Muscle layer of duodenum (tissue), 2 donors: ENCODE measurements at regions not wholly inside any gene's neighbourhood (a gene's known extent, or its start where the extent isn't known, plus 50 kb on each side); places are given as distances from the start of the nearest gene placed in this dataset.

ENCODE experiments used
- H3K27ac ChIP-seq: one replicate; pipeline ENCODE4 v1.7.0; 2013; ENCODE audit warnings: mild to moderate bottlenecking, low read length
- H3K27me3 ChIP-seq: one replicate; pipeline ENCODE4 v1.7.0; 2013; ENCODE audit warnings: low read depth, mild to moderate bottlenecking, control low read depth, low read length
- H3K36me3 ChIP-seq, 2 donors: one replicate each; pipeline ENCODE4 v1.7.0; 2013; ENCODE audit warnings: low read length in 2 of 2, control low read depth in 1 of 2, mild to moderate bottlenecking in 1 of 2; ENCODE audit not compliant: insufficient read depth in 2 of 2, control insufficient read depth in 1 of 2
- H3K4me1 ChIP-seq, 2 donors: one replicate each; pipeline ENCODE4 v1.7.0; 2013; ENCODE audit warnings: low read length in 2 of 2, mild to moderate bottlenecking in 2 of 2, control low read depth in 1 of 2, moderate library complexity in 1 of 2; ENCODE audit not compliant: insufficient read depth in 2 of 2, control insufficient read depth in 1 of 2
- H3K4me3 ChIP-seq, 2 donors: one replicate each; pipeline ENCODE4 v1.7.0; 2013; ENCODE audit warnings: low read length in 2 of 2, low read depth in 1 of 2, mild to moderate bottlenecking in 1 of 2
- H3K9me3 ChIP-seq, 2 donors: one replicate each; pipeline ENCODE4 v1.7.0; 2013; ENCODE audit warnings: low read length in 2 of 2, control low read depth in 1 of 2, mild to moderate bottlenecking in 1 of 2; ENCODE audit not compliant: control insufficient read depth in 1 of 2
- donor health status: healthy.

- Histone ChIP-seq H3K27ac (no peak overlapping the region), H3K36me3 (no peaks in the 10 kb centered on the region), H3K27me3 (no peaks in the 10 kb centered on the region), H3K4me3 (no peak overlapping the region), H3K9me3 (no peaks in the 10 kb centered on the region), H3K4me1 (no peaks in the 10 kb centered on the region)
Observed at GRCh38 chr4:137468836-137469235, 63.5 kb downstream of the PCDH18 start.

- Histone ChIP-seq H3K27me3 (no peaks in the 10 kb centered on the region), H3K9me3 (no peaks in the 10 kb centered on the region), H3K27ac (no peak overlapping the region), H3K4me1 (no peaks in the 10 kb centered on the region), H3K36me3 (no peaks in the 10 kb centered on the region), H3K4me3 (no peak overlapping the region)
Observed at GRCh38 chr4:137467537-137467936, 64.8 kb downstream of the PCDH18 start.

- Histone ChIP-seq H3K4me3 (no peak overlapping the region), H3K27ac (no peak overlapping the region), H3K9me3 (no peaks in the 10 kb centered on the region), H3K4me1 (no peaks in the 10 kb centered on the region), H3K27me3 (no peaks in the 10 kb centered on the region), H3K36me3 (no peaks in the 10 kb centered on the region)
Observed at GRCh38 chr4:137463377-137464003, 68.8 kb downstream of the PCDH18 start.

GRCh38 chr4:137455647-137456321 is 76.5 kb downstream of the PCDH18 start:
- Histone ChIP-seq H3K27me3 (no peaks in the 10 kb centered on the region), H3K27ac (no peak overlapping the region), H3K9me3 (no peaks in the 10 kb centered on the region), H3K4me3 (no peak overlapping the region), H3K36me3 (no peaks in the 10 kb centered on the region), H3K4me1 (no peaks in the 10 kb centered on the region)

- H3K4me1 ChIP-seq: no peaks in the 10 kb centered on the region
- H3K36me3 ChIP-seq: no peaks in the 10 kb centered on the region
- no peaks in the 10 kb centered on the region for H3K27me3 ChIP-seq
- H3K27ac ChIP-seq: no peak overlapping the region
- no peaks in the 10 kb centered on the region for H3K9me3 ChIP-seq
- no peak overlapping the region for H3K4me3 ChIP-seq
Observed at GRCh38 chr4:137454767-137455166, 77.5 kb downstream of the PCDH18 start.

GRCh38 chr4:137452799-137453198 is 79.5 kb downstream of the PCDH18 start:
- no peaks in the 10 kb centered on the region for H3K27me3 ChIP-seq
- H3K36me3 ChIP-seq: no peaks in the 10 kb centered on the region
- no peaks in the 10 kb centered on the region for H3K4me1 ChIP-seq
- no peak overlapping the region for H3K4me3 ChIP-seq
- H3K27ac ChIP-seq: no peak overlapping the region
- H3K9me3 ChIP-seq: no peaks in the 10 kb centered on the region

GRCh38 chr4:137451172-137451825 is 81.0 kb downstream of the PCDH18 start:
- Histone ChIP-seq H3K27ac (no peak overlapping the region), H3K36me3 (no peaks in the 10 kb centered on the region), H3K9me3 (no peaks in the 10 kb centered on the region), H3K27me3 (no peaks in the 10 kb centered on the region), H3K4me1 (no peaks in the 10 kb centered on the region), H3K4me3 (no peak overlapping the region)

- H3K4me3 ChIP-seq: no peak overlapping the region
- no peaks in the 10 kb centered on the region for H3K36me3 ChIP-seq
- H3K9me3 ChIP-seq: no peaks in the 10 kb centered on the region
- no peak overlapping the region for H3K27ac ChIP-seq
- no peaks in the 10 kb centered on the region for H3K27me3 ChIP-seq
- H3K4me1 ChIP-seq: no peaks in the 10 kb centered on the region
Observed at GRCh38 chr4:137448402-137448801, 83.9 kb downstream of the PCDH18 start.

- H3K36me3 ChIP-seq: no peaks in the 10 kb centered on the region
- H3K27ac ChIP-seq: no peak overlapping the region
- H3K27me3 ChIP-seq: no peaks in the 10 kb centered on the region
- H3K9me3 ChIP-seq: no peaks in the 10 kb centered on the region
- no peak overlapping the region for H3K4me3 ChIP-seq
- no peaks in the 10 kb centered on the region for H3K4me1 ChIP-seq
Observed at GRCh38 chr4:137446071-137446470, 86.2 kb downstream of the PCDH18 start.

GRCh38 chr4:137443031-137443800 is 89.1 kb downstream of the PCDH18 start:
- no peaks in the 10 kb centered on the region for H3K36me3 ChIP-seq
- H3K4me3 ChIP-seq: no peak overlapping the region
- no peaks in the 10 kb centered on the region for H3K27me3 ChIP-seq
- H3K9me3 ChIP-seq: no peaks in the 10 kb centered on the region
- no peak overlapping the region for H3K27ac ChIP-seq
- no peaks in the 10 kb centered on the region for H3K4me1 ChIP-seq
